ENCODE measurements at regions not wholly inside any gene's neighbourhood (a gene's known extent, or its start where the extent isn't known, plus 50 kb on each side); places are given as distances from the start of the nearest gene placed in this dataset.

DNA sequence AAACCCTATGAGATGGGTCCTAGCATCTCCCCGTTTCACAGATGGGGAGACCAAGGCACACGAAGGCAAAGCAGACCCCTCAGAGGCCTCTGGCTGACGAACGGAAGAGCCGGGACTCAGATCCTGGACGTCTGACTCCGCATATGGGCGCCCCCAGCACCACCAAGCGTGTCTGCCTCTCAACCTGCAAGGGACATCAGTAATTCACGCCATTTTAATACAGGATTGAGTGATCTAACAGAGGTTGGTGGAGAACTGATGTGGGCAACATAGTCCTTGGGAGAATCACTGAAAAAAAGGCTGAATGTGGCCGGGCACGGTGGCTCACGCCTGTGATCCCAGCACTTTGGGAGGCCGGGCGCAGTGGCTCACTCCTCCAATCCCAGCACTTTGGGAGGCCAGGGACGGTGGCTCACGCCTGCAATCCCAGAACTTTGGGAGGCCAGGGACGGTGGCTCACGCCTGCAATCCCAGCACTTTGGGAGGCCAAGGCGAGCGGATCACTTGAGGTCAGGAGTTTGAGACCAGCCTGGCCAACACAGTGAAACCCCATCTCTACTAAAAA is 206.6 kb downstream of the DLL1 start:
- Mint-ChIP-seq H3K27me3 (ENCODE audit: low read depth) (peaks cover 2% of the 10 kb centered on the region), H3K36me3 (ENCODE audit: low read depth) (peaks cover 4% of the 10 kb centered on the region), H3K27ac (no peak overlapping the region), H3K4me1 (ENCODE audit: low read depth) (peaks cover 26% of the 10 kb centered on the region), H3K9me3 (peaks cover under 1% of the 10 kb centered on the region), H3K4me3 (no peak overlapping the region)
- DNase-seq (ENCODE audit: low spot score): no peak

- Mint-ChIP-seq H3K4me3 (no peak overlapping the region), H3K27ac (no peak overlapping the region), H3K9me3 (peaks cover 3% of the 10 kb centered on the region), H3K4me1 (ENCODE audit: low read depth) (peaks cover 23% of the 10 kb centered on the region), H3K27me3 (ENCODE audit: low read depth) (peaks cover 5% of the 10 kb centered on the region), H3K36me3 (ENCODE audit: low read depth) (peaks cover 2% of the 10 kb centered on the region)
- DNase-seq (ENCODE audit: low spot score): no peak
Observed at GRCh38 chr6:170083236-170084051, 207.4 kb downstream of the DLL1 start.

DNA sequence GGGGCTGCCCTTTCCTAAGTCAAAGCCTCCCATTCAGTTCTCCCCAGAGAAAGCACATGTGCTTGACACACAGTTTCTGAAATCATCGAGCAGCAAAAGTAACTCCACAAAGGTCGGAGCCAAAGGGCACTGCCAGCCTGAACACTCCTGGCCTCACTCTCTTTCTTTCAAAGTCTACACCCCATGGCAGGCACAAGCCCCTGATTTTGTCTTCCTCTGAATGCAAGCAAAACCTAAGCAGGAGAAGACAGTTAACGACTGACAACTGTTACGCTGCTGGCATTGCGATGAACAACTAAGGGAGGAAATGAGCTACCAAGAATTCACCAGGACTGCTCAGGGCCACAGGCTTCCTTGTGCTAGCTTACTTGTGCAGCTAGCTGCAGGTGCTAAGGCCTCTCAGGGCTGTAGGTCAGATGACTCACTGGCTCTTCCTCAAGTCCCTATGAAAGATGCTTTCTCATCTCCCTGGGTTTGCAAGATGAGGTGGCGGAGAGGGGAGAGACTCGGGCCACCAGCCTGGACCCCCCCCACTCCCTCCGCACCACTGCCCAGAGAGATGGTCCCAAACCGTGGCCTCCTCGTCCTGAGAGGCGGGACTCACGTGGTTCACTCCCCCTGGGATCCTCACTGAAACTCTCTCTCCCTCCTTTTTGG is 208.2 kb downstream of the DLL1 start:
- DNase-seq (ENCODE audit: low spot score): no peak
- Mint-ChIP-seq H3K36me3 (ENCODE audit: low read depth) (no peaks in the 10 kb centered on the region), H3K4me3 (no peak overlapping the region), H3K27ac (peak overlapping the region; percentile 64), H3K9me3 (peaks cover 3% of the 10 kb centered on the region), H3K27me3 (ENCODE audit: low read depth) (peaks cover 10% of the 10 kb centered on the region), H3K4me1 (ENCODE audit: low read depth) (peaks cover 17% of the 10 kb centered on the region)

GRCh38 chr6:170082067-170082466 is 208.8 kb downstream of the DLL1 start:
- Mint-ChIP-seq H3K9me3 (peaks cover 3% of the 10 kb centered on the region), H3K27ac (no peak overlapping the region), H3K27me3 (ENCODE audit: low read depth) (peaks cover 12% of the 10 kb centered on the region), H3K36me3 (ENCODE audit: low read depth) (no peaks in the 10 kb centered on the region), H3K4me3 (no peak overlapping the region), H3K4me1 (ENCODE audit: low read depth) (peaks cover 17% of the 10 kb centered on the region)
- no peak for DNase-seq (ENCODE audit: low spot score)

GRCh38 chr6:170081556-170081955 is 209.3 kb downstream of the DLL1 start:
- peaks cover 12% of the 10 kb centered on the region for H3K27me3 Mint-ChIP-seq (ENCODE audit: low read depth)
- H3K9me3 Mint-ChIP-seq: peaks cover 3% of the 10 kb centered on the region
- DNase-seq (ENCODE audit: low spot score): no peak
- H3K4me3 Mint-ChIP-seq: no peak overlapping the region
- peaks cover 17% of the 10 kb centered on the region for H3K4me1 Mint-ChIP-seq (ENCODE audit: low read depth)
- no peak overlapping the region for H3K27ac Mint-ChIP-seq
- no peaks in the 10 kb centered on the region for H3K36me3 Mint-ChIP-seq (ENCODE audit: low read depth)

DNA sequence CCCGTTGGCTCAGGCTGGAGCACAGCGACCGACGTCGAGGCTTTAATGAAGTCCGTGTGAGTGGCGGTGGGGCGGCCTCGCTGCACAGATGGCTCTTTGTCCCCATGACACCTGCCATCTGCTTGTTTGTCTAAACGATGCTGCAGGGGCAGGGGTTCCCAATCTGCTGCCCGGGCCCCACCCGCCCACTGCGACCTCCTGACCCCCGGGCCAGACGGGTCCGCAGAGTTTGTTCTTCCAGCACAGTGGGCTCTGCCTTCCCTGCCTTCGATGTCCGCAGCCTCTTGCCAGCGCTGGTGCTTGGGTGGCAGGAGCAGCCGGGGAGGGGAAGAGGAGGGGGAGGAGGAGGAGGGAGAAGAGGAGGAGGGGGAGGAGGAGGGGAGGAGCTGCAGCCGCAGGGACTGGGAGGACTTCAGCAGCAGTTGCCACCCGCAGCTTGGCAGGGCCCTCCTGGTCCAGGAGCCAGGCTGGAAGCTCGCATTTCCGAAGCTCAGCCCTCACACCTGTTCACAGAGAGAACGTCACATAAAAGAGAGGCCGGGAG is 210.0 kb downstream of the DLL1 start:
- Mint-ChIP-seq H3K27ac (no peak overlapping the region), H3K4me1 (ENCODE audit: low read depth) (peaks cover 16% of the 10 kb centered on the region), H3K36me3 (ENCODE audit: low read depth) (no peaks in the 10 kb centered on the region), H3K9me3 (peaks cover 3% of the 10 kb centered on the region), H3K4me3 (no peak overlapping the region), H3K27me3 (ENCODE audit: low read depth) (peaks cover 11% of the 10 kb centered on the region)
- no peak for DNase-seq (ENCODE audit: low spot score)

DNA sequence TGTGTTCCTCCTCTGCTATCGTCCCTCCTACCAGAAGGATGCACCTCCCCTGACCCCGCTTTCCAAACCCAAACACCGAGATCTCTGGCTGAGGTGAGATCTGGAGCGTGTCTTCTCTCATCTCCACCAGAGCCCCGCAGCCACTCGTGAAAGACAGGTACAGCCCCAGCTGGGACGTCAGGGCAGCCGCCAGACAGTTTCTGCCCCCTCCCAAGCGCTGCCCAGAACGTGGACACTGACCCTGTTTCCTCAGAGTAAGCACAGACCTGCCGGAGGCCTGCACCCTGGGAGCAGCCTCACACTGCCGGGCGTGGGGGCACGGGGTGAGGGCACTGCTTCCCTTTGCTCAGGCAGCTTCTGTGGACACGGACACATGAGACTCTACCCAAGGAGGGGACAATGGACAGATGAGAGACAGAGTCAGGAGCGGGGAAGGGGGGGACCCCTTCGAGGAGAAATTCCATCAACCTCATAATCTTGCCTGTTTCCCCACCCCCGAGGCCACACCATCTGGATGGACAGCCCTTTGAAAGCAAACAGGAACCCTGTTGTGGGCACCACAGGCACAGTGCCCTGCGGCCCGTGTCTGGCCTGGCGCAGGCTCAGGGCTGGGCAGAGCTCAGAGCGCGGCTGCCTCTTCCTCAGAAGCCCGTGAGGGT is 210.6 kb downstream of the DLL1 start:
- Mint-ChIP-seq H3K27ac (no peak overlapping the region), H3K4me3 (no peak overlapping the region), H3K4me1 (ENCODE audit: low read depth) (peaks cover 14% of the 10 kb centered on the region), H3K27me3 (ENCODE audit: low read depth) (peaks cover 11% of the 10 kb centered on the region), H3K9me3 (peaks cover 3% of the 10 kb centered on the region), H3K36me3 (ENCODE audit: low read depth) (no peaks in the 10 kb centered on the region)
- DNase-seq (ENCODE audit: low spot score): no peak

GRCh38 chr6:170076466-170077165 is 214.3 kb downstream of the DLL1 start:
- H3K4me3 Mint-ChIP-seq: no peak overlapping the region
- peaks cover 3% of the 10 kb centered on the region for H3K9me3 Mint-ChIP-seq
- DNase-seq (ENCODE audit: low spot score): no peak
- no peak overlapping the region for H3K27ac Mint-ChIP-seq
- no peaks in the 10 kb centered on the region for H3K36me3 Mint-ChIP-seq (ENCODE audit: low read depth)
- no peaks in the 10 kb centered on the region for H3K4me1 Mint-ChIP-seq (ENCODE audit: low read depth)
- H3K27me3 Mint-ChIP-seq (ENCODE audit: low read depth): peaks cover 26% of the 10 kb centered on the region

GRCh38 chr6:170075659-170076223 is 215.1 kb downstream of the DLL1 start:
- H3K27ac Mint-ChIP-seq: no peak overlapping the region
- H3K27me3 Mint-ChIP-seq (ENCODE audit: low read depth): peaks cover 31% of the 10 kb centered on the region
- DNase-seq (ENCODE audit: low spot score): no peak
- H3K36me3 Mint-ChIP-seq (ENCODE audit: low read depth): no peaks in the 10 kb centered on the region
- no peak overlapping the region for H3K4me3 Mint-ChIP-seq
- peaks cover 3% of the 10 kb centered on the region for H3K9me3 Mint-ChIP-seq
- H3K4me1 Mint-ChIP-seq (ENCODE audit: low read depth): no peaks in the 10 kb centered on the region

DNA sequence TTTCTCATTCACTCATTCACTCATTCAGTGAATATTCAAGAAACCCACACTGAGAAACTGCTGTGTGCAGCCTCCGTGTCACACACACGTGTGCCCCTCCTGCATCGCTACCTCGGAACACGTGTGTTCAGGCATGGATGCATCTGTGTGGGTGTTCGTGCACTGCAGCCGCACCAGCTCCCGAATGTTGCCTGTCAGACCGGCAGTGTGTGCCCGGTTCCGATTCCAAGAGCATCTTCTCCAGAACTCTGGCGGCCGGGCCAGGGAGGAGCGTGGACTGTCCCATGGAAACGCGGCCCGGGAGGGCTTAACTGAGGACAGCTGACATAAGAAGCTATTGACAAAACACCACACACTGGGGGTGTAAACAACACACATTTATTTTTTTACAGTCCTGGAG is 216.0 kb downstream of the DLL1 start:
- DNase-seq (ENCODE audit: low spot score): no peak
- no peak overlapping the region for H3K4me3 Mint-ChIP-seq
- peaks cover 7% of the 10 kb centered on the region for H3K9me3 Mint-ChIP-seq
- H3K27me3 Mint-ChIP-seq (ENCODE audit: low read depth): peaks cover 36% of the 10 kb centered on the region
- no peak overlapping the region for H3K27ac Mint-ChIP-seq
- no peaks in the 10 kb centered on the region for H3K4me1 Mint-ChIP-seq (ENCODE audit: low read depth)
- H3K36me3 Mint-ChIP-seq (ENCODE audit: low read depth): no peaks in the 10 kb centered on the region

DNA sequence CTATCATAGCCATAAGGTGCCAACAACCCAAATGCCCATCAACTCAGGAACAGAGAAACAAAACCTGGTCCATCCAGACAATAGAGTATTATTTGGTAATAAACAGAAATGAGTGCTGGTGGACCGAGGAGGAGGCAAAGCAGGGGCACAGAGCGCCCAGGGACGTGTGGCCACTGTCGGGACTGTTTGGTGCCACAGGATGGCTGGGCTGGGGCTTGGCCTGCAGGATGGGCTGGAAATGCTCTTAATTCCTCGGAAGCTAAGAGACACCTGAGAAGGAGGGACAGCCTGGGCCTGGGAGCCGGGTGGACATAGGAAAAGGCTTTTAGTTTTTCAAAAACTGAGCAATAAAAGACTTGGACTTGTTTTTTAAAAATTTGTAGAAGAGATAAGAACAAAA is 216.4 kb downstream of the DLL1 start:
- Mint-ChIP-seq H3K4me1 (ENCODE audit: low read depth) (no peaks in the 10 kb centered on the region), H3K36me3 (ENCODE audit: low read depth) (no peaks in the 10 kb centered on the region), H3K4me3 (no peak overlapping the region), H3K27me3 (ENCODE audit: low read depth) (peaks cover 41% of the 10 kb centered on the region), H3K27ac (no peak overlapping the region), H3K9me3 (peaks cover 7% of the 10 kb centered on the region)
- no peak for DNase-seq (ENCODE audit: low spot score)

DNA sequence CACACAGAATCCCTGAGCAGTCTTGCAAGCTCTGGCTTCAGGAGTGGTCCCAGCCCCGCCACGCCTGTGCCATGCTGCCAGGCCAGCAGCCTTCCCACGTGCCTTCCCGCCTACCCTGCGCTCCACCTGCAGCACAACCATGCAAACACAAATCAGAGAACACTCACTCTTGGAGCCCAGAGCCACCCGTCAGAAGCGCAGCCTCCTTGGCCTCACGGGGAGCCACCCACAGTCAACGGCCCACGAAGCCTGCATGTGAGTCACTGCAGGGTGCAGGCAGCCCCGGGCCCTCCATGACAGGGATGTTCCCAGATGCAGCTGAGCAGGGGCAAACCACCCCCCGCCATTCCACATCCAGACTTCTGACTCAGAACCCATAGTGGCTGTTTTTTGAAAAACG is 217.0 kb downstream of the DLL1 start:
- DNase-seq (ENCODE audit: low spot score): no peak
- H3K9me3 Mint-ChIP-seq: peaks cover 4% of the 10 kb centered on the region
- H3K27ac Mint-ChIP-seq: no peak overlapping the region
- H3K27me3 Mint-ChIP-seq (ENCODE audit: low read depth): peaks cover 42% of the 10 kb centered on the region
- H3K4me3 Mint-ChIP-seq: no peak overlapping the region
- no peaks in the 10 kb centered on the region for H3K4me1 Mint-ChIP-seq (ENCODE audit: low read depth)
- H3K36me3 Mint-ChIP-seq (ENCODE audit: low read depth): no peaks in the 10 kb centered on the region

- Mint-ChIP-seq H3K36me3 (ENCODE audit: low read depth) (no peaks in the 10 kb centered on the region), H3K4me3 (no peak overlapping the region), H3K27ac (no peak overlapping the region), H3K27me3 (ENCODE audit: low read depth) (peaks cover 36% of the 10 kb centered on the region), H3K9me3 (peaks cover 4% of the 10 kb centered on the region), H3K4me1 (ENCODE audit: low read depth) (no peaks in the 10 kb centered on the region)
- DNase-seq (ENCODE audit: low spot score): no peak
Observed at GRCh38 chr6:170072246-170072645, 218.6 kb downstream of the DLL1 start.

Measured in T-helper 2 cell treated with Interferon-gamma antibody and Interleukin-4, amounts not matched to agents 5 μg/mL and 100 μg/mL, for 36 hours (primary cell).